Right ventricle myocardium superior (tissue), 1 donor: ENCODE measurements at regions not wholly inside any gene's neighbourhood (a gene's known extent, or its start where the extent isn't known, plus 50 kb on each side); places are given as distances from the start of the nearest gene placed in this dataset.
A peak's percentile ranks its signal among the peaks of the same experiment; 100 is the strongest.
"Not testable (repeated sequence)": the region's sequence is repeated elsewhere in the genome, so short reads cannot be mapped to it uniquely, and the experiment has no call there.

Experiments used
- ATAC-seq: fragments of 200-7000 bp; cut with Tn5 transposase; one replicate; pipeline ENCODE4 v1.9.1; 2020; ENCODE audit warnings: mild to moderate bottlenecking; ENCODE audit not compliant: poor library complexity
- DNase-seq: peaks from one replicate; pipeline ENCODE4 v3.0.0-alpha.2; 2020
- intact Hi-C: fragments of 100-400 bp; cut with DNase I; formaldehyde crosslinking; loops from one replicate; pipeline ENCODE4 v1.11.2; 2022
- donor health status: DM: no; HTN: yes; CAD: no; lungs with severe emphysema.

DNA sequence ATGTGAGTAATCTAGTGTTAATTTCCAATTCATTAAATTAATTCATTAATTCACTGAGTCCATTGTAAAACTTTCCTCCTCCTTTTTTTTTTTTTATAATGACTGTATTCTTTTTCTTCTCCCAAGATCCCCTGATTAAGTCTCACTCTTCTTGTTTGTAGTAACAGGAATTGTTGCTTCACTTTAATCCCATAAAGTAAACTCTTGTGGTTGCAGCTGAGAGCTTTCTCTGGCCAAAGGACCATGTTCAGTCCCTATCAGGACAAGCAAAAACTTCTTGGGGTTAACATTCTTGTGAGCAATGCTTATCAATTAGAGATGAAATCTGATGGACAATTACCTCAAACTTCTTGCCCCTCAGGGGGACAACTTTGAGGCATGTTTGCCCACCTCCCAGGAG, 400.2 kb upstream of the SPHKAP start:
- intact Hi-C loops = no loop called here
- ATAC-seq = no peak
- no peak for DNase-seq

DNA sequence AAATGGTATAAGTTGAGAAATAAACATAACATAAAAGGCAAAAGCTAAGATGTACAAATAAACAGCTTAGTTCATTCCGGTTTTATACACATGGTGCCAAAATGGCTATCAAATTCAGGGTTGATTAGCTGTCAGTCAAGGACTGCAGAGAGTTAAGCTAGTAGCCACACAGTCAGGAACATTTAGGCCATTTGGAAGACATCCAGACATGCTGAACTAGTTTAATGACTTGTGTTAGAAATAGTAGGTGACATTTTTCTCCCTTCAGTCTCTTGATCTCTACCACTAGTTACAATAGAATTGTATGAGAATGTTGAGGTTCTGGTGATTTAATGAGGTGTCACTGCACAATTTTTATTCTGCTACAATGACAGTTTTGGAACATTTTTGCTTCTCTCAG, 394.4 kb upstream of the SPHKAP start:
- ATAC-seq (peak; percentile 52), DNase-seq (no peak)
- intact Hi-C loops = no loop called here

DNA sequence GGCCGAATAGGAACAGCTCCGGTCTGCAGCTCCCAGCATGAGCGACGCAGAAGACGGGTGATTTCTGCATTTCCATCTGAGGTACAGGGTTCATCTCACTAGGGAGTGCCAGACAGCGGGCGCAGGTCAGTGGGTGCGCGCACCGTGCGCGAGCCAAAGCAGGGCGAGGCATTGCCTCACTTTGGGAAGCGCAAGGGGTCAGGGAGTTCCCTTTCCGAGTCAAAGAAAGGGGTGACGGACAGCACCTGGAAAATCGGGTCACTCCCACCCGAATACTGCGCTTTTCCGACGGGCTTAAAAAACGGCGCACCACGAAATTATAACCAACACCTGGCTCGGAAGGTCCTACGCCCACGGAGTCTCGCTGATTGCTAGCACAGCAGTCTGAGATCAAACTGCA, 386.8 kb upstream of the SPHKAP start:
- DNase-seq, ATAC-seq, intact Hi-C loops: not testable (repeated sequence)

DNA sequence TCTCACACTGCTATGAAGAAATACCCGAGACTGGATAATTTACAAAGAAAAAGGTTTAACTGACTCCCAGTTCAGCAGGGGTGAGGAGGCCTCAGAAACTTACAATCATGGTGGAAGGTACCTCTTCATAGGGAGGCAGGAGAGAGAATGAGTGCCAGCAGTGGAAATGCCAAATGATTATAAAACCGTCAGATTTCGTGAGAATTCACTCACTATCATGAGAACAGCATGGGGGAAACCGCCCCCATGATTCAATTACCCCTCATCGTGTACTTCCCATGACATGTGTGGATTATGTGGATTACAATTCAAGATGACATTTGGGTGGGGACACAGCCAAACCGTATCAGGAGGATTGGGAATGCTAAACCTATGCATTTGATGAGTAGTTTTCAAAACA, 380.3 kb upstream of the SPHKAP start:
- ATAC-seq (no peak), DNase-seq (no peak)
- intact Hi-C loops = no loop called here

DNA sequence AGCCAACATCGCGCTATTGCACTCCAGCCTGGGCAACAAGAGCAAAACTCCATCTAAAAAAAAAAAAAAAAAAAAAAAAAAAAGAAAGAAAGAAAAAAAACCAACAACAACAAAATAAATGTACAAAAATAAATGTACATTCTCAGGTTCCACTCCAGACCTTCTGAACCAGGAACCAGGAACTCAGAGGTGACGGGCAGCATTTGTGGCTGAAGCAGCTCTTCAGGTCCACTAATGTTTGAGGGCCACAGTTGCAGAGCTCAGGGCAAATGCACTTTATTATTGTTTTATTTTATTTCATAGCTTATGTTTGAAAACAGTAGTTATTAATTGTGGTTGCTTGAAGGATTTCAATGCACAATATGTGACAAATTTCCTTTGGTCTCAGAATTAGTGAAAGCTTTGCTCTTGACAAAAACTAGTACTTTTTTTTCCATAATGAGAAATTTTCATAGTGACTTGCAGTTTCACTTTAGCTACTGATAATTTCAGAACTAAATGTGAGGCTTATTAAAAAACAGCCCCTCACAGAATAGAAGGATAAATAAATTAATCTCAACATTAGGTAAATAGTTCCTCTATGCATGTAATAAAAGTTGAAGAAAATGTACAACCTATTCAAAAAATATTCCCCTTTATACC, 378.4 kb upstream of the SPHKAP start:
- intact Hi-C loops = no loop called here
- DNase-seq = no peak

DNA sequence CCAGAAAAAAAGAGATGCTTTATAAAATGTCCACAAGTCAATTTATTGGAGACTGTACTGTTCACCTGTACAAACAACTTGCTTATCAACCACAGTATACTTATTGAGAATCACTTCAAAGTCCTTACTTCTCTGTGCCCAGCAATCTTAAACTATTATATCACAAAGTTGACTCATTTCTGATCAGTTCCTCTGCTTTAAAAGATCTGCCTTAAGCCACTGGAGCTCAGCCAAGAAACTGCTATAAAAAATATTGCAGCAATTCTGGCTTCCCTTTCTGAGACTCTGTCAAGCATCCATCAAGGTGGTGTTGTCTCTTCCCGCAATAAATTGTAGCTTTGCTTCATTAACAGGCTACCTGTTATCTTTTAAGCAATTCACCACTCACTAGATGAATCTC, 375.2 kb upstream of the SPHKAP start:
- intact Hi-C loops = no loop called here
- no peak for DNase-seq

More for the DNA sequence above, 378.4 kb upstream of the SPHKAP start:
- no peak for ATAC-seq

DNA sequence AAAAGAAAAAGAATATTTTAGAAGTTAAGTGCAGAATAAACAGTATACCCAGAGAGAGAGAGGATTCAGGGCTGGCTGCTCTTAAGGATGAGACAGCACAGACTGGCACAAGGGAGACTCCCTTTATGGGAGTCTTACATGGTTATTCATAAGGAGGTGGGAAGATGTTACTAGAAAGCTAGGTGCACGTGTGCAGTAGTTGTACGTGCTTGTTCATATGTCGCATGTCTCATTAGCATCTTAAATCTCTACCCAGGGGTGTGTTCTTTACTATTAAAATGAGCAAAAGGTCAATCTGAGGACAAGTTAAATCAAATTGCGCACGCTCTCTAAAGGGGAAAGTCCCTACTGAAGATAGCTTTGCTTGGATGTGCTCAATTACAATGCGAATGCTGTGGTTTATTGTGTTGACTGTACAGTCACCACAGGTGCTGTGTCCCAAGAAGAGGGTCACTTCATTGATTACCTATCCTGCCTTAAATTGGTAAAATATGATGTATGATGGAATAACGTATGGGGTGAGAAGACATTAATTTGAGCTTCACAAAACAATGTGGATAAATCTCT, 368.0 kb upstream of the SPHKAP start:
- no peak for DNase-seq
- ATAC-seq = no peak
- intact Hi-C loops = no loop called here

More for the DNA sequence above, 375.2 kb upstream of the SPHKAP start:
- ATAC-seq = no peak

DNA sequence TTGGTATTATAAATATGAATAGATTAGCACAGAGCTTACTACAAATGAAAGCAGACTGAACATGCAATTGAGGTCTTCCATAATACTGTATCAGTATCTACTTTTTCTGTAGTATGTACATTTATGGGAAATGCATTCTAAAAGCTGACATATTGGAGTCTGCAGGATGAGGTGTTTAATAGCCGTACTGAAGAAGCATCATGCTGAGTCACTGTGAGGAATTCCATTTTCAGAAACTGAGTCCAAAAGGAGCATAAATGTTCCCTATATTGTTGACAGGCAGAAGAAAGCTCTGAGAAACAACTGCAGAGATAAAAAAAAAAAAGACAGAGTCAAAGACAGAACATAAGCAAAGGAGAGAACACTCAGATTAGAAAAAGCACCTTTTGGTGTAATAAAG, 366.7 kb upstream of the SPHKAP start:
- DNase-seq (no peak), ATAC-seq (no peak)
- intact Hi-C loops = no loop called here

DNA sequence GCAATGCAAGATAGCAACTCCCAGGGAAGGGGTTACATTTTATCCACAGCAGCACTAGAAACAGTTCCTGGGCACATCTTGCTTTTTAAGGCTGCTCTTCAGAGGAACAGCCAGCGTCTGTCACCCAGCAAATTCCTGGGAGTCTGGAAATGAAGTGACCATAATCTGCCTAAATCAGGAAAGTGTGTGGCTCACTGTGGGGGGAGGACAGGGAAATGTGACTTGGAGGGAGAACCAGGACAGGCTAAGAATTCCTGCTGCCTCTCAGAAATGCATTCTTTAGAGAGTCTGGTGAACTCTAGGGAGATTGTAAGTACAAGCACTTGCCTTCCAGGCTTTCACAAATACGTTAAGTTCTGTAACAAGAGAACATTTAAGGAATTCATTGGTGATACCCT, 364.3 kb upstream of the SPHKAP start:
- ATAC-seq (no peak), DNase-seq (no peak)
- intact Hi-C loops = no loop called here

DNA sequence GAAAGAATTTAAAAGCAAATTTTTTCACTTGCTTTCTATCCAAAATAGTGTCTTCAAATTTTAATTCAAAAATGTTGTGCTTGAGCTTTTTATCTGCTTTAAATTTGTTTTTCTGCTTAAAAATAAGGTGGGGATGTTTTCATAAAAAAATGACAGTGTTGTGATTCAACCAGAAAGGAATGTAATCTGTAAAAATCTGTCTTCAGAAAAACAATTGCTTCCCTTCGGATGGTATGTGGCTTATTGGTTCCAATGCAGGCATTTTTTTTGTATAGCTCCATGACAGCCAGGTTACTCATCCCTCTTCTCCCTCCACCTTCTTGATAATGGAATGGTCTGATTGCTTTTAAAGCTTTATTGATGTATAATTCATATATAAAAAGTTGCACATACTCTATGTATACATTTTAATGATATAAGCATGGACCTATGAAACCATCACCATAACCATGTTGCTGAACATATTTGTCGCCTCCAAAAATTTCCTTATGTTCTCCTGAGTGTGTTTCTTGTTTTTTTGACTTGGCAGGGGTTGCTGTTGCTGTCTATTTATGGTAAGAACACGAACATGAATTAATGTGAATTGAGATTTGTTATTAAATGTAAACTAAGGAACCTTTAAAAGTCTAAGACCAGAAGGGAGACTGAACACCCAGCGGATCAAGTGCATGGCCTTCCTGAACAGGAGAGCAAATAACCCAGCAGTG, 363.7 kb upstream of the SPHKAP start:
- intact Hi-C loops = no loop called here
- DNase-seq = no peak
- no peak for ATAC-seq

DNA sequence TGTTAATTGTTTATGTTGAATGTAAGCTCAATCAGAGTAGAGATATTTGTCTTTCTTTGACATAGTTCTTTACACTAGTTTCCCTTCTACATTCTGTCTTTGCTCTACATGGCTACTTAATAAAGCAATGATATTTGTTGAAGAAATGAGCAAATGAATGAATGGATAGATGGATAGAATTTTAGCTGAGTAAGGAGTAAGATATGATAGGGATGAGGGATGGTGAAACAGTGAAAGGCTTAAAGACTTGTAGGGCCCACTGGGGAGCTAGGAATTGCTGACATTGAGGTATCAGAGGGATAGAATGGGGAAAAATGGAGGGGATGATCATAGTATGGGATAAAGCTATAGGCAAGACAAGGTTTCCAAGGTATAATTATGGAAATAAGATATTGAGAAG, 361.6 kb upstream of the SPHKAP start:
- ATAC-seq (no peak), DNase-seq (no peak)

DNA sequence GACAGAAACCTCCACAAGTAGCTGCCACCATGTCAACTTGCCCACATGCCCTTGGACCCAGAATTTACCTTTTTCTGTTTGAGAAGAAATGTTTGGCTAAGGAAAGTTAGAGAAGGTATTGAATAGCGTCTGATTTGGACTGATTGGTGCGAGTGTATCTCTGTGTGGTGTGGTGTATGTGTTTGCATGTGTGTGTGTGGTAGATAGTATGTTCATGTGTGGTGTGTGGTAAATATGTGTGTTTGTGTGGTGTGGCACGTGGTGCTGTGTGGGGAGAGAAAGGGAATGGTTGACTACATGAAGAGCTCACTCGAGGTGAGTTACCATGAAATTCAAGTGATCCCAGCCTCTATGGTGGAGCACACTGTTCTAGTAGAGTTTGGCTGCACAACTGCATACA, 360.8 kb upstream of the SPHKAP start:
- DNase-seq (no peak), ATAC-seq (no peak)
- intact Hi-C loops = no loop called here

More for the DNA sequence above, 361.6 kb upstream of the SPHKAP start:
- intact Hi-C loops = no loop called here

DNA sequence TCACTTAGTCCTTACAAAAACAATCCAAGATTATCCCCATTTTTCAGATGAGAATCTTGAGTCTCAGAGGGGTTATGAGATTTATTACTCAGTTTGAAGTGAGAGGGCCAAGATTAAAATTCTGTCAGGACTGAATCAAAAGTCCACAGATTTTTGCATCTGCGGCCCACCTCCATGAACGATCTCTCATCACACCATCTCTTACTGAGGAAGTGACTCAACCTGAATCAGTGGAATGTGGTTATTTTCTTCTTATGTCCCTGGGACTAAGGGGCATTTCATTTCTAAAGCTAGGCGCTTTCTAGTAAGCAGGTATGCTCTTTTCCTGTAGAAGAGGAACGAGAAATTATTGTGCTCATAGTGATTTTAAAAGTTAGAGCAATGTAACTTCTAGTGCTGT, 360.3 kb upstream of the SPHKAP start:
- DNase-seq (no peak), ATAC-seq (no peak)
- intact Hi-C loops = no loop called here

DNA sequence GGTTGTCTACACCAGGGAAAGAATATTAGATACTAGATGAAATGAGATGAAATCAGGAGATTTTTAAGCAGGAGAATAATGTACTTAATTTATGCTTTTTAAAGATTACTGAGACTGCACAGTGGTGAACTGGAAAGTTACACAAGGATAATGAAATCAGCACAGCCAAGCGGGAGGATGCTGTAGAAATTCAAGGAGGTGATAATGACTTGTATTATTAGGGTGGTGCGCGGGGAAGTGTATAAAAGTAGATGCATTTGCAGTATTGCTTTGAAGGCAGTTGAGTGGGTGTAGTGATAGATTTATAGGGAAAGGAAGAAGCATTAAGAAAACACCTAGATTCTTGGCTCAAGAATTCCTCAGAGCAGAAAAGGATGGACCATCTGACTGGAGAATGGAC, 359.5 kb upstream of the SPHKAP start:
- intact Hi-C loops = no loop called here
- DNase-seq = no peak
- ATAC-seq = no peak

DNA sequence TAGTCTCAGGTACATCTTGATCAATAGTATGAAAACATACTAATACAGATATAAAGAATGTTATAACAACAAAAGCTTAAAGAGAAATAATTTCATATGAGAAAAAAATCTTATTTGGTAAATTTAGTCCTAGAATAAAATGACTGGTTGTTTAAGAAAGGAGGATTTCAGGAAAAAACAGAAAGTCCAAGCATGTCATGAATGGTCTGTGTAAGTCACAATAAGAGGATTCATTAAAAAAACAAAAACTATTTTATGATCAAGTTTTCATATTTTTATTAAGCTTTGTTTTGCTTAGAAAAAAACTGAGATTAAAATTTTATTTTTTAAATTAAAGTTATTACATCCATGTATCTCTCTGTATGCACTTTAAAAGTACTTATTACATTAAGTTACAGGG, 353.9 kb upstream of the SPHKAP start:
- intact Hi-C loops = no loop called here
- ATAC-seq = no peak
- no peak for DNase-seq

DNA sequence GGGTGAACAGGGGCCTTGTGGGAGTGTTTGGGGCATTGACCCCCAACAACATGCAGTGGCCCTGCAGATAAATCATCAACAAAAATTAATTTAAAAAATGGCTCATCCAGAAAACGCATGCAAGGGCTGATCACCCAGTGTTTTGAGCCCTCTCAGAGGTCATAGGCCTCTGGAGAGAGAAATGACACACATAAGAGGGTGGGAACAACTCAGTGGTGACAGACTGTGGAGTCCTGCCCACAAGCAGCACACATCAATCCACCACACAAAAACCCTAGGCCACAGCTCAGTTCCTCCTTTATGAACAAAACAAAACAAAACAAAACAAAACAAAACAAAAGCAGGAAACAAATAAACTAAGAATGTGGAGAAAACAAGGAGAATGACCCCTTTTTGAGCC, 351.7 kb upstream of the SPHKAP start:
- ATAC-seq = no peak
- no peak for DNase-seq
- intact Hi-C loops = no loop called here

DNA sequence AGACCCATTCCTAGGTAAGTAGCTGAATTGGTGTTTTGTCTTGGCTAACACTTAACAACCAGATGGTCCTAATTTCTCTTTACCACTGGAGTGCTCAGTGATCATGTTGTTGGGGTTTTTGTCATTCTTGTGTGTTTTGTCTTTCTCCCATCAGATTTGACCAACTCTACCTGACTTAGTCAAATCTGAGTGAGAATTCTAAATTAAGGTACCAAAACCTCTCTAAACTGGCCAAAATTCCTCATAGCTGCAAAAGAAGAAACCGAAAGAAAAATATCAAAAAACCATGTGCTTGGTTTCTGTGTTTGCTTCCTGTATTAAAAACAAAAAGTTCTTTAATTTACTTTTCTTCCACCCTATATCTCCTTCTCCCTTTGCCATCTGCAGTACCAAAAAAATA, 350.7 kb upstream of the SPHKAP start:
- intact Hi-C loops = no loop called here
- DNase-seq (no peak), ATAC-seq (no peak)

DNA sequence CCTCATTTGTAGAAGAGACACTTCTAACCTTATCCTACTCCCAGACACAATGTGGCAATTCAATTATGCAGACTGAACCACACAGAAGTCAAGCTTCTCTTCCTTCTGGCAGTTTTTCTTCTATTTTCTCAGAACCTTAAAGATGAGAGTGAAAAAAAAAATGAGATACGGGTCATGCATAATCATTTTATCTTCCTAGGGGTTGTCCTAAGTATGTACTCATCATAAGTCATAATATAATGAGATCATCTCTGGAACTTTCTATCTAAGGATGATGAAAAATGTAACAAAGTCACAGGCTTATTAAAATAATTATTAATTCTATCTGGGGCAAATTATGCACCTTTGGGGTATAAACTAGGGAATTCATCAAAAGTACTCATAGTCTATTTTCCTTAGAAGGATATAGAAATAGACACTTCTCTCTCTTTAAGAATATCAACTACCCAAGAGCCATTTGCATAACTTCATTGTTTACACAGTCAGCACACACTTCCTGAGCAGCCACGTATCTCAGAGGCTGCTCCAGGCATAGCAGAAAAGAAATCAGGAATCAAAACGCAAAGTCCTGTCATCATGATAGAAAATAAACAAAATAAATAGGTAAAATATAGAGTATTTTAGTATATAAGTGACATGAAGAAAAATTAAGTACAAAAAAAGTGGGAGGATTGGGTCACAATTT, 345.9 kb upstream of the SPHKAP start:
- intact Hi-C loops = no loop called here
- no peak for ATAC-seq
- no peak for DNase-seq

DNA sequence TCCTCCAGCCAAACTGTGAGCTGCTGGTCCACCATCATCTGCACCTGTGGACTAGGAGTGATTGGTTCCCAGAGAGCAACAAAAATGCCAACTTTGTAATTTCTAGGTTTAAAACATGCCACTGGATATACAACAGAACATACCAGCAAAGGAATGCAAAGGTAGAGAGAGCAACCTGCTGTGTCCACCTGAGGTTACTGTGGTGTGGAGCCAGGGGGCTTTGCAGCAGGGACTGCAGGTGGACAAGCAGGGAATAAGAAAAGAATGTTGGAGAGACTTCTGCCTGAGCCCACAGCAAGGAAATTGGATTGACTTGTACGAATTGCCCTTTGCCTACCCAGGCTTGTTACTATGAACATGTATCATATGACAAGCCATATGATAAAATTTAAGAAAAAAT, 345.2 kb upstream of the SPHKAP start:
- intact Hi-C loops = no loop called here
- ATAC-seq (no peak), DNase-seq (no peak)

DNA sequence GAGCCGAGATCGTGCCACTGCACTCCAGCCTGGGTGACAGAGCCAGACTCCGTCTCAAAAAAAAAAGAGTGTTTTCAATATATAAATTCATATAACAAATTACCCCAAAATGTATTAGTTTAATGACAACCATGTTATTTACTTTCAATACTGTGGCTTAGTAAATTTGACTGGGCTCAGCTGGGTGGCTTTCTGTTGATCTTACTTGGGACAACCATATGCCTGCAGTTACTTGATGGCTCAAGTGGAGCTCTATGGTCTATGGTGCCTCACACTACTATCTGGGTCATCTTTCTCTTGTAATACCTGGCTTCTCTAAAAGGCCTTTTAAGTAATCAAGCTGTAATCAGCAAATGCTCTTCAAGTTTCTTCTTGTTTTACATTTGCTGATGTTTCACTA, 341.5 kb upstream of the SPHKAP start:
- DNase-seq = no peak
- intact Hi-C loops = no loop called here

More for the DNA sequence above, 341.5 kb upstream of the SPHKAP start:
- no peak for ATAC-seq
